HEK293T (cell line): ENCODE measurements at regions not wholly inside any gene's neighbourhood (a gene's known extent, or its start where the extent isn't known, plus 50 kb on each side); places are given as distances from the start of the nearest gene placed in this dataset.

Experiments used
- BHLHE40 ChIP-seq: fragments of 450-650 bp; IDR thresholded peaks from 2 replicates; pipeline ENCODE4 v1.6.1; 2016; ENCODE audit warnings: mild to moderate bottlenecking, moderate library complexity, borderline replicate concordance
- ELF4 ChIP-seq: fragments of 450-650 bp; IDR thresholded peaks from 2 replicates; pipeline ENCODE4 v1.6.1; 2017; ENCODE audit warnings: antibody characterized with exemption
- FOXA1 ChIP-seq: fragments of 450-650 bp; IDR thresholded peaks from 2 replicates; pipeline ENCODE4 v1.6.1; 2016; ENCODE audit warnings: mild to moderate bottlenecking
- FOXK2 ChIP-seq: fragments of 450-650 bp; IDR thresholded peaks from 2 replicates; pipeline ENCODE4 v1.6.1; 2016; ENCODE audit warnings: mild to moderate bottlenecking
- FOXM1 ChIP-seq: fragments of 450-650 bp; IDR thresholded peaks from 2 replicates; pipeline ENCODE4 v1.6.1; 2017; ENCODE audit warnings: mild to moderate bottlenecking, borderline replicate concordance
- HDGF ChIP-seq: fragments of 450-650 bp; IDR thresholded peaks from 2 replicates; pipeline ENCODE4 v1.6.1; 2017; ENCODE audit warnings: antibody characterized with exemption, borderline replicate concordance
- LEF1 ChIP-seq: fragments of 450-650 bp; IDR thresholded peaks from 2 replicates; pipeline ENCODE4 v1.6.1; 2017; ENCODE audit warnings: mild to moderate bottlenecking, borderline replicate concordance
- PKNOX1 ChIP-seq: fragments of 450-650 bp; IDR thresholded peaks from 2 replicates; pipeline ENCODE4 v1.6.1; 2016
- SUZ12 ChIP-seq: fragments of 450-650 bp; IDR thresholded peaks from 2 replicates; pipeline ENCODE4 v1.6.1; 2016; ENCODE audit warnings: mild to moderate bottlenecking
- TARDBP ChIP-seq: fragments of 450-650 bp; IDR thresholded peaks from 2 replicates; pipeline ENCODE4 v1.6.1; 2016

DNA sequence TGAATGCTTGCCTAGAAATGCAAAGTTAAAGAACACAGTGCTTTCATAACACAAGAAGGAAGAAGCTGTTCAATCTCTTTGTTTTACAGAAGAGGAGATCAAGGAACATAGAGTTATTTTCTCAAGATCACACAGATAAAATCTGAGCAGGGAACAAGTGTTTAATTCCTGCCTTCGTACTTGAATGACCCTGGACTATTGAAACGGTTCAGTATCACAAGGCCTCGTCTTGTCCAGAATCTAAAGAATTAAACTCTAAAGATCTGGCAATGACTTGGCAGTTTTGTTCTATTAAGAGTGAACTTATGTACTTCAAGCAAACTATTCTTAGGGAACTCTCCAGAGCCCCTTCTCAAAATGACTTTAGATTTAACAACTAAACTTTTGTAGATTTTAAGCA lies 97.7 kb downstream of the ANXA5 start:
- TF ChIP-seq LEF1 (no peak), TARDBP (no peak), BHLHE40 (no peak), ELF4 (no peak), PKNOX1 (no peak), FOXA1 (no peak), SUZ12 (no peak), FOXK2 (no peak), HDGF (no peak), FOXM1 (no peak)
